A549 (cell line): ENCODE measurements at regions not wholly inside any gene's neighbourhood (a gene's known extent, or its start where the extent isn't known, plus 50 kb on each side); places are given as distances from the start of the nearest gene placed in this dataset.

Source experiments
- ATAC-seq, 2 experiments: fragments of 200-7000 bp in 1 of 2; fragments of >200 bp in 1 of 2; cut with Nextera tagmentation in 1 of 2; cut with Tn5 transposase in 1 of 2; 3 replicates each; pipeline versions ENCODE4 v1.8.0 to v1.9.1; 2018 to 2020; ENCODE audit warnings: mild to moderate bottlenecking in 1 of 2, moderate library complexity in 1 of 2
- CTCF ChIA-PET: fragments of 300-600 bp; sonication (Branson Sonifier 250); formaldehyde crosslinking; extraction: SDS; loops from one replicate; lab custom pipeline; 2021; ENCODE audit warnings: antibody characterized with exemption, inconsistent platforms; lab: Yijun Ruan, JAX
- POLR2A ChIA-PET: fragments of 350-600 bp; formaldehyde crosslinking; extraction: SDS; loops from one replicate; lab custom pipeline; 2021; ENCODE audit warnings: antibody characterized with exemption, inconsistent platforms; lab: Yijun Ruan, JAX
- DNase-seq, 2 experiments: peaks; one replicate each; pipeline versions ENCODE4 v3.0.0 to v3.0.0-alpha.2; 2011 to 2016; ENCODE audit warnings: low read depth in 1 of 2, low spot score in 1 of 2
- FAIRE-seq: peaks from 2 replicates; lab custom pipeline; 2011; peaks lifted over from hg19 to GRCh38; lab: Jason Lieb, UNC
- H3K27ac ChIP-seq, 2 experiments: fragments of >200 bp; sonication (Bioruptor Twin); formaldehyde crosslinking; 3 replicates each; pipeline ENCODE4 v1.5.1; 2016 to 2017
- H3K4me1 ChIP-seq: fragments of >200 bp; sonication (Bioruptor Twin); formaldehyde crosslinking; 3 replicates; pipeline ENCODE4 v1.6.1; 2016
- H3K4me2 ChIP-seq: fragments of >200 bp; sonication (Bioruptor Twin); formaldehyde crosslinking; 3 replicates; pipeline ENCODE4 v1.6.1; 2016
- H3K4me3 ChIP-seq: fragments of >200 bp; sonication (Bioruptor Twin); formaldehyde crosslinking; 3 replicates; pipeline ENCODE4 v1.5.1; 2016
- H3K9me3 ChIP-seq: fragments of >200 bp; sonication (Bioruptor Twin); formaldehyde crosslinking; 3 replicates; pipeline ENCODE4 v1.6.1; 2016
- ATOH8 ChIP-seq: fragments of 250-450 bp; sonication (Bioruptor Pico); IDR thresholded peaks from 2 replicates; pipeline ENCODE4 v1.5.0; 2020; ENCODE audit warnings: low read depth, mild to moderate bottlenecking, moderate library complexity
- CHD2 ChIP-seq: fragments of 150-350 bp; IDR thresholded peaks from 2 replicates; pipeline ENCODE4 v1.6.1; 2014; ENCODE audit warnings: low read length; ENCODE audit not compliant: partially characterized antibody
- CHD4 ChIP-seq: fragments of 200-600 bp; sonication (generic); IDR thresholded peaks from 2 replicates; pipeline ENCODE4 v1.6.1; 2016; ENCODE audit warnings: antibody characterized with exemption, mild to moderate bottlenecking, borderline replicate concordance
- E2F6 ChIP-seq: IDR thresholded peaks from 2 replicates; pipeline ENCODE4 v1.6.1; 2012; ENCODE audit warnings: low read depth, borderline replicate concordance
- ELK1 ChIP-seq: fragments of 150-350 bp; IDR thresholded peaks from 2 replicates; pipeline ENCODE4 v1.6.1; 2014; ENCODE audit warnings: low read depth, mild to moderate bottlenecking, low read length
- EP300 ChIP-seq, 2 experiments: fragments of >200 bp; sonication (Bioruptor Twin); formaldehyde crosslinking; IDR thresholded peaks; 2 replicates in 1 of 2; 3 replicates in 1 of 2; pipeline ENCODE4 v1.6.1; 2016 to 2017
- FOSB ChIP-seq: fragments of 250-450 bp; sonication (Bioruptor Pico); IDR thresholded peaks from 2 replicates; pipeline ENCODE4 v1.5.0; 2020; ENCODE audit warnings: mild to moderate bottlenecking, moderate library complexity
- FOSL2 ChIP-seq, 2 experiments: fragments of 450-650 bp in 1 of 2; fragments of >200 bp in 1 of 2; sonication (Bioruptor Twin) in 1 of 2; formaldehyde crosslinking; IDR thresholded peaks; 2 replicates each; pipeline versions ENCODE4 v1.5.0 to v1.6.1; 2016 to 2020; ENCODE audit warnings: mild to moderate bottlenecking in 1 of 2, moderate library complexity in 1 of 2
- FOXS1 ChIP-seq: fragments of 250-450 bp; sonication (Bioruptor Pico); IDR thresholded peaks from 2 replicates; pipeline ENCODE4 v1.5.0; 2020; ENCODE audit warnings: mild to moderate bottlenecking, moderate library complexity
- HDAC2 ChIP-seq: fragments of 200-600 bp; sonication (generic); IDR thresholded peaks from 2 replicates; pipeline ENCODE4 v1.6.1; 2016
- HES2 ChIP-seq: fragments of >200 bp; sonication (Bioruptor Twin); formaldehyde crosslinking; IDR thresholded peaks from 2 replicates; pipeline ENCODE4 v1.6.1; 2016
- HMGXB4 ChIP-seq: fragments of 250-450 bp; sonication (Bioruptor Pico); IDR thresholded peaks from 2 replicates; pipeline ENCODE4 v1.5.0; 2021; ENCODE audit warnings: mild to moderate bottlenecking, moderate library complexity, borderline replicate concordance
- JUN ChIP-seq, 2 experiments: fragments of >200 bp; sonication (Bioruptor Twin); formaldehyde crosslinking; IDR thresholded peaks; 2 replicates in 1 of 2; 3 replicates in 1 of 2; pipeline ENCODE4 v1.6.1; 2016 to 2017
- JUNB ChIP-seq: fragments of >200 bp; sonication (Bioruptor Twin); formaldehyde crosslinking; IDR thresholded peaks from 2 replicates; pipeline ENCODE4 v1.6.1; 2016
- MAX ChIP-seq: IDR thresholded peaks from 2 replicates; pipeline ENCODE4 v1.6.1; 2012
- NR3C1 ChIP-seq: fragments of >200 bp; sonication (Bioruptor Twin); formaldehyde crosslinking; IDR thresholded peaks from 3 replicates; pipeline ENCODE4 v1.6.1; 2017
- PHF8 ChIP-seq: fragments of 200-600 bp; sonication (generic); IDR thresholded peaks from 2 replicates; pipeline ENCODE4 v1.6.1; 2016; ENCODE audit warnings: low read depth, mild to moderate bottlenecking, antibody characterized with exemption, moderate library complexity, borderline replicate concordance
- RAD21 ChIP-seq, 2 experiments: fragments of >200 bp in 1 of 2; sonication (Bioruptor Twin) in 1 of 2; formaldehyde crosslinking in 1 of 2; IDR thresholded peaks in 1 of 2; conservative IDR thresholded peaks in 1 of 2; 2 replicates in 1 of 2; 3 replicates in 1 of 2; pipeline ENCODE4 v1.6.1; 2012 to 2018; ENCODE audit warnings: inconsistent platforms in 1 of 2
- RARB ChIP-seq: fragments of 250-450 bp; sonication (Bioruptor Pico); IDR thresholded peaks from 2 replicates; pipeline ENCODE4 v1.8.0; 2021; ENCODE audit warnings: mild to moderate bottlenecking, moderate library complexity
- RNF2 ChIP-seq: fragments of 200-600 bp; sonication (generic); IDR thresholded peaks from 2 replicates; pipeline ENCODE4 v1.6.1; 2016; ENCODE audit warnings: low read depth, mild to moderate bottlenecking, antibody characterized with exemption, moderate library complexity, borderline replicate concordance
- SMC3 ChIP-seq: fragments of >200 bp; sonication (Bioruptor Twin); formaldehyde crosslinking; IDR thresholded peaks from 3 replicates; pipeline ENCODE4 v1.6.1; 2018; ENCODE audit warnings: inconsistent platforms
- USF2 ChIP-seq: fragments of 450-650 bp; IDR thresholded peaks from 2 replicates; pipeline ENCODE4 v1.6.1; 2014; ENCODE audit warnings: antibody characterized with exemption
- ZC3H11A ChIP-seq: fragments of 450-650 bp; IDR thresholded peaks from 2 replicates; pipeline ENCODE4 v1.6.1; 2014; ENCODE audit warnings: antibody characterized with exemption, mild to moderate bottlenecking
- ZNF302 ChIP-seq: fragments of 250-450 bp; sonication (Bioruptor Pico); IDR thresholded peaks from 2 replicates; pipeline ENCODE4 v1.9.0; 2021; ENCODE audit warnings: inconsistent platforms, mild to moderate bottlenecking, moderate library complexity
- WGBS: methylation state at CpG from one replicate; pipeline ENCODE4 v1.1.6; 2017; ENCODE audit errors: missing lambda C conversion rate; 5-methylcytosine and 5-hydroxymethylcytosine counted together

- H3K4me2 ChIP-seq, result peak overlapping the region; percentile 86
- H3K9me3 ChIP-seq, result peaks cover 14% of the 10 kb centered on the region; the same call in 2 of the 3 replicates
- H3K27ac ChIP-seq, result peak overlapping the region; percentile 98
- ChIA-PET CTCF (interaction anchor here (1.0 to 1.3 kb wide), 2 partner anchors 164 to 229 kb away, joined by 3 to 6 read pairs; no protein-coding TSS in a partner anchor), POLR2A (interaction anchor here (0.9 to 2.6 kb wide), 3 partner anchors 21 to 119 kb away, joined by 4 to 9 read pairs (median 8); partner anchors contain the start of gene HPGD)
- WGBS, result 57% methylated on average over 6 of the region's 6 CpGs
- FAIRE-seq (no peak), DNase-seq (no peak), ATAC-seq (no peak; a peak in 1 of 6 replicates)
- no peak for TF ChIP-seq JUN (IDR thresholded peaks at IDR 0.05)
- no peak for TF ChIP-seq HES2
- TF ChIP-seq CHD2, result no peak
- no peak for TF ChIP-seq ELK1
- H3K4me3 ChIP-seq, result no peak overlapping the region
- H3K4me1 ChIP-seq, result peaks cover 50% of the 10 kb centered on the region
Observed at GRCh38 chr4:174403177-174403543, 119.1 kb downstream of the HPGD start.

GRCh38 chr4:174402470-174403176 lies 118.9 kb downstream of the CEP44 start:
- no peak overlapping the region; the same call in 2 of the 3 replicates for H3K4me3 ChIP-seq
- CTCF ChIA-PET, result interaction anchor here (0.5 to 1.3 kb wide), 3 partner anchors 20 to 230 kb away, joined by 3 to 6 read pairs (median 4); no protein-coding TSS in a partner anchor
- H3K4me2 ChIP-seq, result peak overlapping the region; percentile 86
- ATAC-seq, result peak; percentile 60 to 77
- peaks cover 19% of the 10 kb centered on the region; the same call in 2 of the 3 replicates for H3K9me3 ChIP-seq
- POLR2A ChIA-PET, result interaction anchor here (0.9 to 2.6 kb wide), 3 partner anchors 21 to 120 kb away, joined by 4 to 9 read pairs (median 8); partner anchors contain the start of gene HPGD
- no peak for TF ChIP-seq HDAC2
- TF ChIP-seq PHF8, result no peak
- no peak for TF ChIP-seq CHD4
- no peak for TF ChIP-seq RARB (CRISPR knock-in tag)
- no peak for TF ChIP-seq FOSL2 (IDR thresholded peaks at IDR 0.05)
- peak; percentile 30; the same call in 1 of the 2 replicates for TF ChIP-seq FOSL2 (CRISPR knock-in tag; IDR thresholded peaks at IDR 0.05)
- 3% methylated on average over 3 of the region's 3 CpGs for WGBS
- DNase-seq, result peak; percentile 32 to 63
- no peak for FAIRE-seq
- peaks cover 51% of the 10 kb centered on the region for H3K4me1 ChIP-seq
- peak overlapping the region; percentile 98 for H3K27ac ChIP-seq

GRCh38 chr4:174401471-174402130 lies 117.9 kb downstream of the CEP44 start:
- POLR2A ChIA-PET, result interaction anchor here (1.0 to 2.6 kb wide), 2 partner anchors 22 to 120 kb away, joined by 3 to 8 read pairs; partner anchors contain the start of gene HPGD
- FAIRE-seq, result peak; percentile 90
- Histone ChIP-seq H3K27ac (peak overlapping the region; percentile 98), H3K4me2 (peak overlapping the region; percentile 86), H3K4me3 (peak overlapping the region; percentile 21; the same call in 1 of the 3 replicates), H3K9me3 (peaks cover 12% of the 10 kb centered on the region; the same call in 1 of the 3 replicates), H3K4me1 (peaks cover 60% of the 10 kb centered on the region)
- peak; percentile 90 to 91 for ATAC-seq
- peak; percentile 52 to 92 for DNase-seq
- CTCF ChIA-PET, result no interaction called here
- WGBS, result 1% methylated on average over 11 of the region's 11 CpGs
- TF ChIP-seq USF2, result no peak
- TF ChIP-seq FOXS1 (CRISPR knock-in tag), result no peak
- no peak for TF ChIP-seq HDAC2
- TF ChIP-seq SMC3, result peak; percentile 49; the same call in 2 of the 3 replicates
- TF ChIP-seq ZNF302 (CRISPR knock-in tag), result no peak
- TF ChIP-seq HMGXB4, result no peak
- TF ChIP-seq MAX, result peak; percentile 42; the same call in 1 of the 2 replicates
- TF ChIP-seq ZC3H11A, result no peak
- TF ChIP-seq ATOH8, result no peak
- peak; percentile 90 for TF ChIP-seq JUNB
- peak; percentile 93 to 96; a peak in 4 of 5 replicates for TF ChIP-seq EP300 (IDR thresholded peaks at IDR 0.05)
- no peak for TF ChIP-seq NR3C1
- TF ChIP-seq FOSL2 (IDR thresholded peaks at IDR 0.05), result peak; percentile 72; the same call in 1 of the 2 replicates
- TF ChIP-seq FOSL2 (CRISPR knock-in tag; IDR thresholded peaks at IDR 0.05), result peak; percentile 72
- TF ChIP-seq RAD21 (conservative IDR thresholded peaks at IDR 0.05 in 1 of 2, IDR thresholded peaks at IDR 0.05 in 1 of 2), result peak in 1 of 2 experiments; percentile 60; a peak in 4 of 5 replicates
- no peak for TF ChIP-seq E2F6
- no peak for TF ChIP-seq FOSB (CRISPR knock-in tag)
- TF ChIP-seq RNF2, result no peak
